GM20000 (cell line): ENCODE measurements at regions not wholly inside any gene's neighbourhood (a gene's known extent, or its start where the extent isn't known, plus 50 kb on each side); places are given as distances from the start of the nearest gene placed in this dataset.

Experiments used
- DNase-seq: peaks from one replicate; pipeline ENCODE4 v3.0.0; 2012; ENCODE audit warnings: low spot score
- TF ChIP-seq, protein P1 (sequence below): IDR thresholded peaks from 2 replicates; pipeline ENCODE4 v1.5.1; 2012; ENCODE audit warnings: mild to moderate bottlenecking, control low read depth; ENCODE audit errors: extremely low read depth, missing control alignments

DNA sequence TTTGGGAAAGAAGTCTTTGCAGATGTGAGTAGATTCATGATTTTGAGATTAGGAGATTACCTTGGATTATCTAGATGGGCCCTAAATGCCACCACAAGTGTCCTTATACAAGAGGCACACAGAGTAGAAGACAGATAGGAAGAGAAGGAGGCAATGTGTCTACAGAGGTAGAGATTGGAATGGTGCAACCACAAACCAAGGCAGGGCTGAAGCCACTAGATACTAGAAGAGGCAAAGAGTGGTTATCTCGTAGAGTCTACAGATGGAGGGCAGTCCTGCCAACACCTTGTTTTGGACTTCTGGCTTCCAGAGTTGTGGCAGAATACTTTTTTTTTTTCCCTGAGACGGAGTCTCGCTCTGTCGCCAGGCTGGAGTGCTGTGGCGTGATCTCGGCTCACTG is 138.3 kb upstream of the AKIRIN2 start:
- DNase-seq, result no peak
- TF ChIP-seq, protein P1, sequence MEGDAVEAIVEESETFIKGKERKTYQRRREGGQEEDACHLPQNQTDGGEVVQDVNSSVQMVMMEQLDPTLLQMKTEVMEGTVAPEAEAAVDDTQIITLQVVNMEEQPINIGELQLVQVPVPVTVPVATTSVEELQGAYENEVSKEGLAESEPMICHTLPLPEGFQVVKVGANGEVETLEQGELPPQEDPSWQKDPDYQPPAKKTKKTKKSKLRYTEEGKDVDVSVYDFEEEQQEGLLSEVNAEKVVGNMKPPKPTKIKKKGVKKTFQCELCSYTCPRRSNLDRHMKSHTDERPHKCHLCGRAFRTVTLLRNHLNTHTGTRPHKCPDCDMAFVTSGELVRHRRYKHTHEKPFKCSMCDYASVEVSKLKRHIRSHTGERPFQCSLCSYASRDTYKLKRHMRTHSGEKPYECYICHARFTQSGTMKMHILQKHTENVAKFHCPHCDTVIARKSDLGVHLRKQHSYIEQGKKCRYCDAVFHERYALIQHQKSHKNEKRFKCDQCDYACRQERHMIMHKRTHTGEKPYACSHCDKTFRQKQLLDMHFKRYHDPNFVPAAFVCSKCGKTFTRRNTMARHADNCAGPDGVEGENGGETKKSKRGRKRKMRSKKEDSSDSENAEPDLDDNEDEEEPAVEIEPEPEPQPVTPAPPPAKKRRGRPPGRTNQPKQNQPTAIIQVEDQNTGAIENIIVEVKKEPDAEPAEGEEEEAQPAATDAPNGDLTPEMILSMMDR, result no peak

DNA sequence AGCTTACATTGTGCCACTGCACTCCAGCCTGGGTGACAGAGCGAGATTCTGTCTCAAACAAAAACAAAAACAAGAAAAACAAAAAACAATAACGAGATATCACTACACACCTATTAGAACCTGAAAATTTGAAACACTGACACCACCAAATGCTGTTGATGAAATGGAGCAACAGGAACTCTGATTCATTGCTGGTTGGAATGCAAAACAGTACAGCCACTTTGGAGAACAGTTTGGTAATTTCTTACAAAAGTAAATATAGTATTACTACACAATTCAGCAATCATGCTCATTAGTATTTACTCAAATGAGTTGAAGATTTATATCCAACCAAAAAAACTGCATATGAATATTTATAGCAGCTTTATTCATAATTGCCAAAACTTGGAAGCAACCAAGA is 135.8 kb upstream of the AKIRIN2 start:
- no peak for DNase-seq
- TF ChIP-seq, protein P1, result no peak

DNA sequence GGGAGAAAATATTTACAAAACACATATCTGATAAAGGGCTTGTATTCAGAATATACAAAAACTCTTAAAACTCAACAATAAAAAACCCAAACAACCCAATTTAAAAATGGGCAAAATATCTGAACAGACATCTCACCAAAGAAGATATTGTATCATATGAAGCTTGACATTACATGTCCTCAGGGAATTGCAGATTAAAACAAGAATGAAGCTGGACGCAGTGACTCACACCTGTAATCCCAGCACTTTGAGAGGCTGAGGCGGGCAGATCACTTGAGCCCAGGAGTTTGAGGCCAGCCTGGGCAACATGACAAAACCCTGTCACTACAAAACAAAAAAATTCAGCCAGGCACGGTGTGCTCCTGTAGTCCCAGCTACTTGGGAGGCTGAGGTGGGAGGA is 135.4 kb upstream of the AKIRIN2 start:
- DNase-seq, result no peak

DNA sequence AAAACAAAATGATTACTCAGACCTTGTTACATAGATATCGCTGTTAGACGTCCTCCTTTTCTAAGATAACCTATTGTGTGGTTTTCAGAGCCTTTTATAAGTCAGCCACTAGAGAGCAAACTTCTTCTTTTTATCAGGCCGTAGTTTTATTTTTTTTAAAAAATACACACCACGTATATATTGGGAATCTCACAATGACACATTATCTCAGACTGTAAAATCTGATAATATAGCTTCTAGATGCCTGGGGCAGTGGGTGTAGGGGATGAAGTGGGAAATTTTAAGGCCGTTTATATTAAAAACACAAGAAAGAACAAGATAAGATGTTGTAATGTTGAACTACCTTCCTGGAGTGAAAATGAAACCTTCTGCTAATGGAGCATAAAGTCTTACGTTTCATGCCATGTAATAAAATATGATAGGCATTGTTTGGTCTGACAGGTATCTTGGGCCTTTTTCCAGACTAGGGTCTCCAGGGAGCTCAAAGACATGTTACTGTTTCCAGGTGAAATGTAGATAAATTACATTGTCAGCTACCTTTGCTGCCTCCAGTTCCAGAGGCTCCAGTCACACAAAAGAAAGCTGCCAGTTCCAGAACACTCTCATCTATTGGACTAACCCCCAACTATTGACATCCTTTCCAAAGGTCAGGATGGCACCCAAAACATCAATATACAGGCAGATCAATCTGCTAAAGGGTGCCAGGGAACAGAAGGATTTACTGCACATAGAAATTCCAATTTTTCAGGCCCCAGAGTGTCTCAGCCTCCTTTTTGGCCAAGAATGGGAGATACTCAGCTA is 130.2 kb upstream of the AKIRIN2 start:
- TF ChIP-seq, protein P1, result peak; percentile 4
- DNase-seq, result peak; percentile 36

More for the DNA sequence above, 135.4 kb upstream of the AKIRIN2 start:
- TF ChIP-seq, protein P1, result no peak

DNA sequence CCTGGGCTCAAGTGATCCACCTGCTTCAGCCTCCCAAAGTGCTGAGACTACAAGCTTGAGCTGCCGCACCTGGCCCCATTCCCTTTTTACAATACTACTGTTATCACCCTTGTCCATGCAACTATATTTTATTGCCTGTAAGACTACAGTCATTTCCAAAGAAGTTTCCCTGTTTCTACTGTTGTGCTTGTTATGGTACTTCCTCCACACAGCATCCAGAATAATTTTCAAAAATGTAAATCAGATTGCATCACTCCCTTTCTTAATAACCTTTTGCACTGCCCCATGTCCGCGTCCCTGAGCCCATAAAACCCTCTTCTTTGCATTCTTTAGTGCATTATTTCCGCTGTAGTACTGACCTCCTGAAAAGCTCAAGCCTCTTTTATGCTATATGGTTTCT is 128.9 kb upstream of the AKIRIN2 start:
- TF ChIP-seq, protein P1, result no peak
- no peak for DNase-seq

DNA sequence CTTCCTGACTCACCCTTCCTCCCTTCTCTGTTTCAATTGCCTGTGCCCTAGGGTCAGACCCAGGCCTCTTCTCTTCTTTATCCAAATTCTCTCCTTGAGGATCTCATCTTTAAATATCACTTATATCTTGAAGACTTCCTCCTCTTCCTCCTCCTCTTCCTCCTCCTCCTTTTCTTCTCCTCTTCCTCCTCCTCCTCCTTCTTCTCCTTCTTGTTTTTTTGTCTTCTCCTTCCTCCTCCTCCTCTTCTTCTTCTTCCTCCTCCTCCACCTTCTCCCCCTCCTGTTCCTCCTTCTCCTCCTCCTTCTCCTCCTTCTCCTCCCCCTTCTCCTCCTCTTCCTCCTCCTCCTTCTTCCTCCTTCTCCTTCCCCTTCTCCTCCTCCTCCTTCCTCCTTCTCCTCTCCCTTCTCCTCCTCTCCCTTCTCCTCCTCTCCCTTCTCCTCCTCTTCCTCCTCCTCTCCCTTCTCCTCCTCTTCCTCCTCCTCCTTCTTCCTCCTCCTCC is 127.6 kb upstream of the AKIRIN2 start:
- TF ChIP-seq, protein P1, result no peak
- no peak for DNase-seq

DNA sequence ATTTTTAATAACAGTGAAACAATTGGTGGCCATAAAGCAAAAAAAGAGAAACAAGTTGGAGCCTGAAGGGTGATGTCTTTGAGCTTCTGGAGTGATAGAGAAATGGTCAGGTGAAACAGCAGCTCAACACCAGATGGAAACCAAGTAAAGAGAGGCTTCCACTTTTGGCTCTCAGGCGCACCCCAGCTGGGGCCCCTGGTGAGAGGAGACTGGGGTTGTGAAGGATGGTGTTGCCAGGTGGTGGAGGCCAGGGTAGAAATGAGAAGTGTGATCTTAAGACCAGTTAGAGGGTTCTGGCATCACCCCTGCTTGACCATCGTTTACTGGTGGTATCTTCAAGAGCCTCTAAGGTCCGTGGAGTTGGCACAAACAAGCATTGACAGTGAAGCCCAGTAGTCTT is 126.0 kb upstream of the AKIRIN2 start:
- TF ChIP-seq, protein P1, result no peak
- DNase-seq, result no peak
